CD14-positive monocyte (primary cell): ENCODE measurements at regions not wholly inside any gene's neighbourhood (a gene's known extent, or its start where the extent isn't known, plus 50 kb on each side); places are given as distances from the start of the nearest gene placed in this dataset.

Experiments
- DNase-seq, 3 donors: peaks; one replicate each; pipeline ENCODE4 v3.0.0-alpha.2; 2011 to 2022
- H2AFZ ChIP-seq: 2 replicates; pipeline ENCODE4 v1.6.0; 2012; ENCODE audit warnings: mild to moderate bottlenecking, low read depth, low read length, inconsistent platforms; ENCODE audit not compliant: insufficient read depth, poor library complexity, severe bottlenecking
- H3K27ac ChIP-seq, 2 donors: 1 replicate in 1 of 2; 2 replicates in 1 of 2; pipeline ENCODE4 v1.5.1; 2012 to 2013; ENCODE audit warnings: low read length in 2 of 2, control low read depth in 1 of 2, inconsistent platforms in 1 of 2, low read depth in 1 of 2, mild to moderate bottlenecking in 1 of 2
- H3K27me3 ChIP-seq, 2 donors: one replicate each; pipeline versions ENCODE4 v1.6.0 to v1.6.1; 2011 to 2013; ENCODE audit warnings: low read length in 2 of 2; ENCODE audit not compliant: control insufficient read depth in 2 of 2, insufficient read depth in 2 of 2
- H3K36me3 ChIP-seq, 2 donors: replicated peaks in 1 of 2; 1 replicate in 1 of 2; 2 replicates in 1 of 2; pipeline versions ENCODE4 v1.5.1 to v1.6.1; 2012 to 2013; ENCODE audit warnings: low read length in 2 of 2, control low read depth in 1 of 2, inconsistent platforms in 1 of 2, mild to moderate bottlenecking in 1 of 2; ENCODE audit not compliant: insufficient read depth in 2 of 2, control insufficient read depth in 1 of 2
- H3K4me1 ChIP-seq, 2 donors: 1 replicate in 1 of 2; 2 replicates in 1 of 2; pipeline versions ENCODE4 v1.5.1 to v1.6.1; 2012 to 2013; ENCODE audit warnings: low read length in 2 of 2, control low read depth in 1 of 2, inconsistent platforms in 1 of 2, mild to moderate bottlenecking in 1 of 2, moderate library complexity in 1 of 2; ENCODE audit not compliant: insufficient read depth in 2 of 2, control insufficient read depth in 1 of 2
- H3K4me2 ChIP-seq: replicated peaks from 2 replicates; pipeline ENCODE3; 2012; ENCODE audit warnings: low read length, moderate library complexity, mild to moderate bottlenecking; ENCODE audit not compliant: poor library complexity, severe bottlenecking; ENCODE audit errors: extremely low read depth
- H3K4me3 ChIP-seq, 3 experiments: fragments of 200-600 bp in 1 of 3; sonication (generic) in 1 of 3; replicated peaks in 1 of 3; 1 replicate in 2 of 3; 2 replicates in 1 of 3; pipeline ENCODE4 v1.5.1; 2011 to 2013; ENCODE audit warnings: low read length in 3 of 3, mild to moderate bottlenecking in 3 of 3, control low read depth in 2 of 3, low read depth in 2 of 3, inconsistent platforms in 1 of 3, moderate library complexity in 1 of 3
- H3K79me2 ChIP-seq: 2 replicates; pipeline ENCODE4 v1.6.0; 2012; ENCODE audit warnings: mild to moderate bottlenecking, control low read depth, inconsistent platforms, low read length, moderate library complexity; ENCODE audit not compliant: insufficient read depth
- H3K9ac ChIP-seq: 2 replicates; pipeline ENCODE4 v1.6.0; 2017; ENCODE audit warnings: low read length, mild to moderate bottlenecking; ENCODE audit not compliant: insufficient read depth, poor library complexity, severe bottlenecking
- H3K9me3 ChIP-seq, 2 donors: replicated peaks in 1 of 2; 1 replicate in 1 of 2; 2 replicates in 1 of 2; pipeline versions ENCODE4 v1.5.1 to v1.6.1; 2012 to 2013; ENCODE audit warnings: low read length in 2 of 2, control low read depth in 1 of 2; ENCODE audit not compliant: control insufficient read depth in 1 of 2, insufficient read depth in 1 of 2
- H4K20me1 ChIP-seq: 2 replicates; pipeline ENCODE4 v1.6.0; 2012; ENCODE audit warnings: mild to moderate bottlenecking, low read length, control low read depth, moderate library complexity; ENCODE audit not compliant: insufficient read depth
- H3K27ac Mint-ChIP-seq, 7 donors: one replicate each; pipeline ENCODE4 v1.8.0; 2020; ENCODE audit warnings: mild to moderate bottlenecking in 7 of 7, mixed read lengths in 7 of 7, moderate library complexity in 6 of 7, inconsistent platforms in 2 of 7
- H3K27me3 Mint-ChIP-seq, 3 donors: one replicate each; pipeline ENCODE4 v1.8.0; 2021 to 2022; ENCODE audit warnings: low read depth in 3 of 3, mild to moderate bottlenecking in 3 of 3, mixed read lengths in 3 of 3, moderate library complexity in 3 of 3, inconsistent platforms in 1 of 3
- H3K36me3 Mint-ChIP-seq, 2 donors: one replicate each; pipeline ENCODE4 v1.8.0; 2020; ENCODE audit warnings: mixed read lengths in 2 of 2, inconsistent platforms in 1 of 2, mild to moderate bottlenecking in 1 of 2
- H3K4me1 Mint-ChIP-seq: one replicate; pipeline ENCODE4 v1.8.0; 2020; ENCODE audit warnings: mild to moderate bottlenecking, mixed read lengths
- H3K4me3 Mint-ChIP-seq, 2 donors: one replicate each; pipeline ENCODE4 v1.8.0; 2020; ENCODE audit warnings: mild to moderate bottlenecking in 2 of 2, mixed read lengths in 2 of 2, moderate library complexity in 1 of 2
- H3K9me3 Mint-ChIP-seq, 7 donors: one replicate each; pipeline ENCODE4 v1.8.0; 2020 to 2022; ENCODE audit warnings: mixed read lengths in 7 of 7, mild to moderate bottlenecking in 6 of 7, moderate library complexity in 6 of 7, inconsistent platforms in 2 of 7
- WGBS: methylation state at CpG from one replicate; pipeline ENCODE4 v1.1.5; 2013; ENCODE audit warnings: missing lambda C conversion rate; ENCODE audit not compliant: insufficient coverage; 5-methylcytosine and 5-hydroxymethylcytosine counted together
- intact Hi-C, 2 donors: fragments of 100-400 bp; cut with micrococcal nuclease; formaldehyde crosslinking; loops; one replicate each; pipeline versions ENCODE4 v1.15.0 to v1.15.1; 2023
- TF ChIP-seq, protein P1 (sequence below): fragments of 200-600 bp; IDR thresholded peaks from one replicate; pipeline ENCODE4 v1.8.0; 2022; ENCODE audit warnings: antibody characterized with exemption, mild to moderate bottlenecking

DNA sequence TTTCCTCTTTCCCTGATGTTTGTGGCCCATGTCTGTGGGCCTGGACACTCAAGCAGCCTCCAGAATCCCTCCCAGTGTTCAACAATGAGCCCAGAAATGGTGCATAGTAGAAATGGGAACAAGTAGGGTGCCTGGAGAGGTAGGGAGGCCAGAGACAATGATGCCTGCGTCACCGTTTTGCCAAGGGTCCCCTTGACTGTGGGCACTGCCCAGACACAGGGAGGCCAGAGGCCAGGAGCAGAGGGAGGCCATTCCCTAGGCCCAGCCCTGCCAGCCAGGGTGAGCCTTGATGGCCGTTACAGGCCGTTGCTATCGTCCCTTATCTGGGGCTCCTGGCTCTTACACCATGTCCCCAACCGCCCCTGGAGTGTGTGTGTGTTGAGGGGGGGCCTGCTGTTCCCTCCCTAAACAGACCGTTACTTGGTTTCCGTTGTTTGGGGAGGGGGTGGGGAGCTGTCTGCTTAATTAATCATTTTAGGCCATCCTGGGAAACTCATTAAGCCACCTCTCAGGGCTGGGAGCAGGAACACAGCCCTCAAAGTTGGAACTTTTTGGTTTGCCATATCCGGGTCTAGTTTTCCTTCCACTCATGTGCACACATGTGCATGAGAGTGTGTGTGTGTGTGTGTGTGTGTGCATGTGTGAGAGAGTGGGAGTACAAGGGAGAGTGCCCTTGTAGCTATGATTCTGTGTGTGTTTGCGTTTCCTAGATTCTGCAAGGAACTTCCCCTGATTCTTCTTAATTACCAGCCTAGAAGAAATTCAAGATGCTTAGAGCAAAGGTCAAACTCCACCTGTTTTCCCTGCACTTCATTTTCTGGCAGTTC lies 135.2 kb upstream of the HAAO start:
- Histone ChIP-seq H3K27ac (no peak overlapping the region), H3K79me2 (no peaks in the 10 kb centered on the region), H3K27me3 (no peaks in the 10 kb centered on the region), H3K9ac (peak overlapping the region; percentile 27), H4K20me1 (no peaks in the 10 kb centered on the region), H2AFZ (peak overlapping the region; percentile 53), H3K9me3 (no peaks in the 10 kb centered on the region), H3K36me3 (no peaks in the 10 kb centered on the region), H3K4me3 (no peak overlapping the region), H3K4me2 (no peak overlapping the region), H3K4me1 (peaks cover 5 to 8% of the 10 kb centered on the region in 2 donors)
- Mint-ChIP-seq H3K36me3 (no peaks in the 10 kb centered on the region), H3K27me3 (peaks cover 0 to 4% (median 1%) of the 10 kb centered on the region in 3 donors), H3K9me3 (no peaks in the 10 kb centered on the region), H3K27ac (no peak overlapping the region), H3K4me3 (no peak overlapping the region), H3K4me1 (peaks cover 27% of the 10 kb centered on the region)
- 2% methylated on average over 3 of the region's 10 CpGs for WGBS
- intact Hi-C loops: no loop called here
- DNase-seq: no peak
- TF ChIP-seq, protein P1, sequence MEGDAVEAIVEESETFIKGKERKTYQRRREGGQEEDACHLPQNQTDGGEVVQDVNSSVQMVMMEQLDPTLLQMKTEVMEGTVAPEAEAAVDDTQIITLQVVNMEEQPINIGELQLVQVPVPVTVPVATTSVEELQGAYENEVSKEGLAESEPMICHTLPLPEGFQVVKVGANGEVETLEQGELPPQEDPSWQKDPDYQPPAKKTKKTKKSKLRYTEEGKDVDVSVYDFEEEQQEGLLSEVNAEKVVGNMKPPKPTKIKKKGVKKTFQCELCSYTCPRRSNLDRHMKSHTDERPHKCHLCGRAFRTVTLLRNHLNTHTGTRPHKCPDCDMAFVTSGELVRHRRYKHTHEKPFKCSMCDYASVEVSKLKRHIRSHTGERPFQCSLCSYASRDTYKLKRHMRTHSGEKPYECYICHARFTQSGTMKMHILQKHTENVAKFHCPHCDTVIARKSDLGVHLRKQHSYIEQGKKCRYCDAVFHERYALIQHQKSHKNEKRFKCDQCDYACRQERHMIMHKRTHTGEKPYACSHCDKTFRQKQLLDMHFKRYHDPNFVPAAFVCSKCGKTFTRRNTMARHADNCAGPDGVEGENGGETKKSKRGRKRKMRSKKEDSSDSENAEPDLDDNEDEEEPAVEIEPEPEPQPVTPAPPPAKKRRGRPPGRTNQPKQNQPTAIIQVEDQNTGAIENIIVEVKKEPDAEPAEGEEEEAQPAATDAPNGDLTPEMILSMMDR: no peak

DNA sequence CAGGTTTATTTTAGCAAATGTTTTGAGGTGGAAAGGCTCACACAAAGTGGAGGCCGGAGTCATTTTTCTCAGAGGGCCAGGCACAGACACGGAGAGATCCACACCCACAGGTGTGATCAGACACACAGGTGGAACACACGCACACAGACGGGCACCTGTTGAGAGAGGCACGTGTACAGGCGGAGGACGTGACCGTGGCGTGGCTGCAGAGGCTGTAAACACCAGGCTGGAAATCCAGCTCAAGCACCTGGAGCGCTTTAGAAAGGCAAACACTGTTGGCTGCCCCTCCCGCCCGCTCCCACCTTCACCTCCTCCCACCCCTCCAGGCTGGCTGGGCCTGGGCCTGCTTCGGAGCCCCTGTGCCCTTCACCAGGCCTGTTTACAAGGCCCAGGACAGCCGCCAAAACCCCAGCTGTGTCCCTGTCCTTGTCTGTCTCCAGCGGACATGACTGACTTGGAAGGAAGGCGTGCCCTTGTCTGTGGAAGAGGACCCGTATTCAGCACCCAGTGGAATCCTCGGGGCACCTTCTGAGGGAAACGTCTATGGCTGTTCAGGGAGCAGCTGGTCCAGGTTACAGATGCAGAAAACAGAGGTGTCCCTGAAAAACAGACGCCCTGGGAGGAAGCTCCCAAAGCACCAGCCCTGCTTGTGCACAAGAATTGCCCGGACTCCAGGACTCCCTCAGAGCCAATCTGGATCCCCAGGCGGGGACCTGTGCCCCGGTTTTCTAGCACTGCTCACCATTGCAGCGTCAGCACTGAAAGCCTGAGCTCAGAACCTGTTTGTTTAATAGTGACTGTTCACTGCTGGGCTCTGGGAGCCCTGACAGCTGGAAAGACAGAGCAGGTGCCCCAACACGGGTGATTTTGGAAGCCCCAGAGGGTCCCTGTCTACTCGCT lies 134.3 kb upstream of the HAAO start:
- Histone ChIP-seq H3K4me3 (no peak overlapping the region), H2AFZ (peak overlapping the region; percentile 53), H3K27ac (no peak overlapping the region), H3K9ac (no peak overlapping the region), H3K4me1 (peaks cover 5 to 8% of the 10 kb centered on the region in 2 donors), H3K79me2 (no peaks in the 10 kb centered on the region), H3K36me3 (no peaks in the 10 kb centered on the region), H3K4me2 (no peak overlapping the region), H4K20me1 (no peaks in the 10 kb centered on the region), H3K9me3 (no peaks in the 10 kb centered on the region), H3K27me3 (no peaks in the 10 kb centered on the region)
- DNase-seq: no peak
- Mint-ChIP-seq H3K27me3 (peaks cover 0 to 4% (median 3%) of the 10 kb centered on the region in 3 donors), H3K36me3 (no peaks in the 10 kb centered on the region), H3K9me3 (no peaks in the 10 kb centered on the region), H3K4me3 (no peak overlapping the region), H3K4me1 (peaks cover 27% of the 10 kb centered on the region), H3K27ac (no peak overlapping the region)
- intact Hi-C loops: no loop called here
- TF ChIP-seq, protein P1: no peak
- 76% methylated on average over 24 of the region's 26 CpGs for WGBS
